Esophagus squamous epithelium (tissue), 5 donors: ENCODE measurements at regions not wholly inside any gene's neighbourhood (a gene's known extent, or its start where the extent isn't known, plus 50 kb on each side); places are given as distances from the start of the nearest gene placed in this dataset.

Source experiments
- DNase-seq: peaks from one replicate; lab custom pipeline; 2025; lab: John Stamatoyannopoulos, UW
- H3K27ac ChIP-seq, 4 donors: fragments of 200-600 bp; sonication (generic); one replicate each; pipeline ENCODE4 v1.5.1; 2016 to 2019; ENCODE audit warnings: mild to moderate bottlenecking in 1 of 4
- H3K27me3 ChIP-seq, 4 donors: fragments of 200-600 bp; sonication (generic); 1 replicate in 3 of 4; 2 replicates in 1 of 4; pipeline versions ENCODE4 v1.5.1 to v1.6.0; 2017 to 2021; ENCODE audit warnings: antibody characterized with exemption in 1 of 4
- H3K36me3 ChIP-seq, 3 donors: fragments of 200-600 bp; sonication (generic); one replicate each; pipeline ENCODE4 v1.5.1; 2016 to 2019
- H3K4me1 ChIP-seq, 3 donors: fragments of 200-600 bp; sonication (generic); one replicate each; pipeline ENCODE4 v1.5.1; 2017 to 2019
- H3K4me3 ChIP-seq, 4 donors: fragments of 200-600 bp; sonication (generic); 1 replicate in 3 of 4; 2 replicates in 1 of 4; pipeline ENCODE4 v1.5.1; 2016 to 2019; ENCODE audit warnings: mild to moderate bottlenecking in 2 of 4, moderate library complexity in 1 of 4
- H3K9me3 ChIP-seq, 3 donors: fragments of 200-600 bp; sonication (generic); one replicate each; pipeline ENCODE4 v1.5.1; 2016 to 2019
- CTCF ChIP-seq, 6 experiments: fragments of 450-650 bp in 4 of 6; fragments of 200-600 bp in 2 of 6; sonication (generic) in 2 of 6; IDR thresholded peaks; one replicate each; pipeline ENCODE4 v1.5.1; 2016 to 2019; ENCODE audit warnings: antibody characterized with exemption in 6 of 6, mild to moderate bottlenecking in 4 of 6, moderate library complexity in 4 of 6
- POLR2A ChIP-seq, 4 donors: fragments of 450-650 bp; IDR thresholded peaks; one replicate each; pipeline ENCODE4 v1.6.1; 2017; ENCODE audit warnings: antibody characterized with exemption in 4 of 4, mild to moderate bottlenecking in 4 of 4, moderate library complexity in 3 of 4
- WGBS, 2 donors: methylation state at CpG; one replicate each; pipeline ENCODE4 v1.1.5; 2018; 5-methylcytosine and 5-hydroxymethylcytosine counted together
- intact Hi-C: fragments of 100-400 bp; cut with DNase I; formaldehyde crosslinking; loops from one replicate; pipeline ENCODE4 v1.15.0; 2022
- donor health status: DM: yes; HTN: yes; CAD: no.

- no peak overlapping the region for H3K4me3 ChIP-seq
- TF ChIP-seq CTCF (IDR thresholded peaks at IDR 0.05) (no peak), POLR2A (IDR thresholded peaks at IDR 0.05) (no peak)
- H3K27ac ChIP-seq, result no peak overlapping the region
- WGBS, 2 donors, result 35 to 43% methylated on average over 3 of the region's 3 CpGs
- H3K9me3 ChIP-seq, result no peaks in the 10 kb centered on the region
- intact Hi-C loops, result no loop called here
- DNase-seq, result no peak
- H3K4me1 ChIP-seq, result no peaks in the 10 kb centered on the region
- peaks cover 0 to 3% (median 0%) of the 10 kb centered on the region in 4 donors for H3K27me3 ChIP-seq
- no peaks in the 10 kb centered on the region for H3K36me3 ChIP-seq
Measured at GRCh38 chr16:5575646-5576245, 478.2 kb upstream of the EEF2KMT start.

- Histone ChIP-seq H3K9me3 (no peaks in the 10 kb centered on the region), H3K36me3 (no peaks in the 10 kb centered on the region), H3K4me1 (no peaks in the 10 kb centered on the region), H3K4me3 (no peak overlapping the region), H3K27ac (no peak overlapping the region), H3K27me3 (peaks cover 0 to 3% (median 0%) of the 10 kb centered on the region in 4 donors)
- no peak for DNase-seq
- TF ChIP-seq POLR2A (IDR thresholded peaks at IDR 0.05) (no peak), CTCF (IDR thresholded peaks at IDR 0.05) (no peak)
- intact Hi-C loops, result no loop called here
- 85 to 90% methylated on average over 6 of the region's 6 CpGs for WGBS, 2 donors
Measured at GRCh38 chr16:5575121-5575520, 477.5 kb upstream of the EEF2KMT start.

GRCh38 chr16:5572056-5572455 lies 474.5 kb upstream of the EEF2KMT start:
- no peak for DNase-seq

GRCh38 chr16:5571446-5571845 lies 473.9 kb upstream of the EEF2KMT start:
- H3K27me3 ChIP-seq, result no peaks in the 10 kb centered on the region
- no peaks in the 10 kb centered on the region for H3K9me3 ChIP-seq
- TF ChIP-seq CTCF (IDR thresholded peaks at IDR 0.05), result no peak
- no peak for TF ChIP-seq POLR2A (IDR thresholded peaks at IDR 0.05)
- H3K36me3 ChIP-seq, result no peaks in the 10 kb centered on the region
- H3K4me1 ChIP-seq, result no peaks in the 10 kb centered on the region
- intact Hi-C loops, result no loop called here
- DNase-seq, result no peak
- H3K27ac ChIP-seq, result no peak overlapping the region
- no peak overlapping the region for H3K4me3 ChIP-seq
- 78 to 85% methylated on average over 6 to 7 of the region's 8 CpGs for WGBS, 2 donors

More at GRCh38 chr16:5572056-5572455, 474.5 kb upstream of the EEF2KMT start:
- Histone ChIP-seq H3K4me3 (no peak overlapping the region), H3K36me3 (no peaks in the 10 kb centered on the region), H3K9me3 (no peaks in the 10 kb centered on the region), H3K27ac (no peak overlapping the region), H3K27me3 (peaks cover 0 to 3% (median 0%) of the 10 kb centered on the region in 4 donors), H3K4me1 (no peaks in the 10 kb centered on the region)
- intact Hi-C loops, result no loop called here
- WGBS, 2 donors, result 72 to 75% methylated on average over 2 of the region's 2 CpGs
- no peak for TF ChIP-seq POLR2A (IDR thresholded peaks at IDR 0.05)
- no peak for TF ChIP-seq CTCF (IDR thresholded peaks at IDR 0.05)

- WGBS, 2 donors, result 77 to 80% methylated on average over 6 of the region's 6 CpGs
- no peak for DNase-seq
- H3K36me3 ChIP-seq, result no peaks in the 10 kb centered on the region
- no peaks in the 10 kb centered on the region for H3K27me3 ChIP-seq
- TF ChIP-seq POLR2A (IDR thresholded peaks at IDR 0.05), result no peak
- no peak for TF ChIP-seq CTCF (IDR thresholded peaks at IDR 0.05)
- no peak overlapping the region for H3K27ac ChIP-seq
- H3K4me3 ChIP-seq, result no peak overlapping the region
- H3K9me3 ChIP-seq, result no peaks in the 10 kb centered on the region
- intact Hi-C loops, result no loop called here
- no peaks in the 10 kb centered on the region for H3K4me1 ChIP-seq
Measured at GRCh38 chr16:5561800-5562199, 464.2 kb upstream of the EEF2KMT start.
